Daoy (cell line): ENCODE measurements at regions not wholly inside any gene's neighbourhood (a gene's known extent, or its start where the extent isn't known, plus 50 kb on each side); places are given as distances from the start of the nearest gene placed in this dataset.

Experiments used
- DNase-seq: peaks from one replicate; pipeline ENCODE4 v3.0.0-alpha.2; 2015; ENCODE audit warnings: low read depth

DNA sequence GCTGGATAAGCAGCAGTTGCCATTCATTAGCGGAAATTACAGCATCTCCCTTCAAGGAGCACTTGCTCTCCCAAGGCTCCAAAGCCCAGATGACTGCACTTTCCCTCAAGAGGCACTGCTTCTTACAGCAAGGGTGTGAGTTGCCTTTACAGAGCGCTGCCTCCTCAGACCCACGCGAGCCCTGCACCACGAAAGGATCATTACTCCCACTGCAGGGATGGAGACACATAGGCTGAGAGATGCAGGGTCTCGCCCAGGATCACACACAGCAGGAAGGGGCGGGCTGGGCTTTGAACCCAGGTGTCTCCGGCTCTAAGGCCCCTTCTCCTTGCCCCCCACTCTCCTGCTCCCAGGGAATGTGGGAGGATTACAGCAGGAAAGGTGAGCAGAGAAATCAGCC lies 405.5 kb downstream of the MATN1 start:
- no peak for DNase-seq

DNA sequence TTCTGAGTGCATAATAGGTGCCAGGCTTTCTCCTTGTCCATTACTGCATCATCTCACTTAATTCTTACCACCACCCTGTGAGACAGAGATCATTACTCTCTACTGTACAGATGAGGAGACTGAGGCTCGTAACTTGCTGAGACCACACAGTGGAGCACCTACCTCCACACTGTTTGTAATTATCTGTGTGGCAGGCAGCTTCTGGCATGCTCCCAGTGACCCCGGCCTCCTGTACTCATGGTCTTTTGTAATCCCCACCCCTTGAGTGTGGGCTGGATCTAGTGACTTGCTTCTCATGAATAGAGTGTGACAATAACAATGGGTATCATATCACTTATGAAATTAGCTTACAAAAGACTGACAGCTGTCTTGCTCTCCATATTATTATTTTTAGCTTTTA lies 407.3 kb downstream of the MATN1 start:
- no peak for DNase-seq

DNA sequence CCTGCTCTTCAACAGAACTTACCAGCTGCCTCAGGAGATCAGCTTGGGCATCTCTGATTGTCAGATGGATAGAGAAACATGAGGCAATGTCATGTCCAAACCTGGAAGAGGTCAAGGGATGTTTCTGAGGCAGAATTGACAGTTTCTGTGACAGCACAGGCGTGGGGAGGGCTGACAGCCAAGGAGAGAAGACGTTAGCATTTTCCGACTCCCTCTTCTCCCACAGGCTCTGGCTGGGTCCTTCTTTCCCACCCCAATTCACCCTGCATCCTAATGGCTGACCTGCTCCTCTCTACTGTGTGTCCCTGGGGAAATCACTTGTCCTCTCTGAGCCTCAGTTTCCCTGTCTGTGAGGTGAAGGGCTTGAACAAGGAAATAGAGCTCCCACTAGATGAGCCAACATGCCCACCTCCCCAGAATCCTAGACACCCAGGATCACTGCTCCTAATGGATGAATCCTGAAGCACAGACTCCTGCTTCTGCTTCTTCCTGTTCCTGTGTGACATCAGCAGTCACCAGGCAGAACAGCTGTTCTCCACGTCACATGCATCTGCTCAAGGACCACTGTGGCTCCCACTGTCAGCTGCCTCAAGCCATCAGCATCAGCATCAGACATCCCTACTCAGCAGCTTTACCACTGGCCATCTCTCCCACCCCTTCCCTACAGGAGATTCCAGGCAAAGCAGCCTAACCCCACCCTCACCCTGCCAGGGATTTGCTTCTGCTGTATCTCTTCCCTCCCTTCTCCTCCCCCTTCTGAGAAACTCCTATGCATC lies 408.0 kb downstream of the MATN1 start:
- no peak for DNase-seq

- no peak for DNase-seq
These were observed 408.8 kb downstream of the MATN1 start for GRCh38 chr1:30314591-30314990.

GRCh38 chr1:30313584-30313983 lies 409.8 kb downstream of the MATN1 start:
- no peak for DNase-seq

- no peak for DNase-seq
These were observed 410.2 kb downstream of the MATN1 start for GRCh38 chr1:30313176-30313575.

DNA sequence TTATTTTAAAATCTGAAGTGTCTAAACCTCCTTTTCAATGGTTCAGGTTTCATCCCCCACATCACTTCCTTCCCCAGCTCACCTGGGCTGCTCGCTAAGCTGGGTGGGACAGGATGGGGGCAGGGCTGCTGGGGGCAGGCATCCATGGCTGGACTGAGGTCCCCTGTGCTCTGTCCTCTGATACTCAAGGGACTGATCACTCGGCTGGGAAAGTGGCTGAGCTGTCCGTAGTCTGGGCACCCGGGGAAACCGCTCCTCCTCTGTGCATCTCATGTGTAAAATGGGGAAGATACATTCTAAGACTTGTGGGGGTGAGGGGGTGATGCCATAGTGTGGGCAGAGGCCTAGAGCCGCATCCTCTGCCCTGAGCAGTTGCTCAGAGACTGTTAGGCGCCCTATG lies 411.2 kb downstream of the MATN1 start:
- no peak for DNase-seq

- DNase-seq = no peak
These were observed 411.6 kb downstream of the MATN1 start for GRCh38 chr1:30311749-30312148.

DNA sequence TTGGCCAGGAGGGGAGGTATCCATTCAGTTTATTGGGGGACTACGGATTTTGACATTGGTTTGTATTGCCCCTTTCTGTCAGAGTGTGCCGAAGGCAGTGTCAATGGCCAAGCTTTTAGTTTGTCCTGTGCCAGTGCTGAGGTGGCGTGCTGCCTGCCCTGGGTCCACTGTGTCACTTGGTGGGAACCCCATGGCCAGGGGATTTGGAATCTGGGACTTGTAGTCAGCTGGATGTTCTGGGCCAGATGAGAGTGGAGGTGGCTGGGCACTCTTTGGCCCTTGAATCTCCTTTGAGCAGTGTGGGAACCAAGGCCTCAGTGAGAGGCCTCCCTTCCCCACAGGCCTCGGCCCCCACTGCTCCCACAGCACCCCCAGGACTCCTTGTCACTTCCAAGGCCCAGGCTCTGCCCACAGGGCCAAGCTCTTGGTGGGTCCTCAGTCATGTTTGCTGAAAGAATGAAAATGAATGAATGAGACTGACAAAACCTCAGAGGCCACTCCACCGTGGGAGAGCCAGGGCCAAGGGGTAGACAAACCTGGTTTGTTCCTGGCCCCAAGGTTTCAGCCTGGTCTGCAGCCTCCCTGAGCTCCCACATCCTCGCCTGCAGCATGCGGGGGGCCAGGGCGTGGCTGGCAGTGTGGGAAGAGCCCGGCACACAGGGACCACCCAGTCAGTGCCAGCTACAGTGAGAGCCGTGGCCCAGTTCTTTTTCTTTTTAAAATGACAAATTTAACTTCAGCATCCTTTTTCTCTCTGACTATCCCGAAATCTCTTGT lies 412.2 kb downstream of the MATN1 start:
- DNase-seq = no peak

DNA sequence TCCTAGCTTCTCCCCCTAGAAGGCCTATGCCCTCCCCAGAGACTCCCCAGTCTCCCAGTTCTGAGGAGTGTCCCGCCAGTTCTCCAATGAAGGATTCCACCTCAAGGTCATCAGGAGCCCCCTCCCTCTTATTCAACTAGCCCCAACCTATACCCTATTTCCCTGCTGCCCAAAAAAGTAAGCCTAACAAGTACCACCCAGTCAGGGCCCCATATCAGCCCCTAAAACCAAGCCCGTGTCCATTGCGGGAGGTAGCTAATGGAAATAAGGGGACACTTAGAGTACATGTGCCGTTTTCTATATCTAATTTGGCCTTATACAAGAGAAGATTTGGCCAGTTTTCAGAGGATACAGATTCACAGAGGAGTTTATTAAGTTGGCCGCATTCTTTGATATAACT lies 416.2 kb downstream of the MATN1 start:
- DNase-seq = no peak

DNA sequence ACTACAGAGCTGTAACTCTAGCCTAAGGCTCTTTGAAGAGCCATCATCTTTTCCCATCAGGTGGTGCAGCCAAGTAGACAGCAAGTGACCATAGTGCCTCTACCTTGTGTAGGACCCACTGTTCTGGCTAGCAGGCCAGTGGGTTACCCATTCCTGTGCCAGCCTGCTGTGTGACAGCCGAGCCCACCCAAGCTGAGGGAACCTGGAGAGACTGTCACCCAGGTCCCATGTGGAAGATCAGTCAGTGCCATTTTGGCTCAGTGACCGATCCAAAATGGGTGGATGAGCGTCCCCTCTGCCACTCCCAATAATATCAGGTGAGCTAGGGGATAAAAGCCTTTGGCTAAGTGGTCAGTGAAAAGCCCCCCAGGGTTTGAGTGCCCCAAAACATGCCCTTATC lies 417.9 kb downstream of the MATN1 start:
- no peak for DNase-seq

DNA sequence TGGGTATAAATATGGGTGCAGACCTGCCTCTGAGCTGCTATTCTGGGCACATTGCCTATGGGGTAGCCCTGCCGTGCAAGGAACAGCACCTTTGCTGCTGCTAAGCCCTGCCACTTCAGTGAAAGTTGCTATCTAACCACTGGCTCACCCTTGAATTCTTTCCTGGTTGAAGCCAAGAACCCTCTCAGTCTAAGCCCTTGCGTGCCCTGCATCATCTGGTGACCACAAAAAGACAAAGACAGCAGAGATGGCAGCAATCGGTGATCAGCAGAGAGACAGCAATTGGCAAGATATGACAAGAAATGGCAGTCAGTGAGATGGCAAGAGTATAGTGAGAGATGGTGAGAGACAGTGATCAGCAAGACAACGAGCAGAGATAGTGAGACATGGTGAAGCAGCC lies 418.3 kb downstream of the MATN1 start:
- DNase-seq = no peak

DNA sequence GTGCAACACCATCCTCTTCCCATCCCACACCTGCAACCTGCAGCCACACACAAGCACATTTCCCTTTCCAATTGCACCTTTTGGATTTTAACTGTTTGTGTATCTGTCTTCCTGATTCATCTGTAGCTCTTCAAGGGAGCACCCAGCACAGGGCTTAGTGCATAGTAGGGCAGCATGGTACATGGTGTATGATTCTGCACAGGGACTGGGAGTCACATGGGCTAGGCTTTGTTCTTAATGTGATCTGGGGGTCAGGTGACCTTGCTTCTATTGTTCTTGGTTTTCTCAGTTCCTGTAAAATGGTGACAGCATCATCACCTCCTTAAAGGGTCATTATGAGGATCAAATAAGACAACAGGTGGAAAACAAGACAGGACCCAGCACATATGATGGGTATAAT lies 419.3 kb downstream of the MATN1 start:
- no peak for DNase-seq

GRCh38 chr1:30303387-30303786 lies 420.0 kb downstream of the MATN1 start:
- no peak for DNase-seq

- no peak for DNase-seq
These were observed 420.5 kb downstream of the MATN1 start for GRCh38 chr1:30302858-30303257.

DNA sequence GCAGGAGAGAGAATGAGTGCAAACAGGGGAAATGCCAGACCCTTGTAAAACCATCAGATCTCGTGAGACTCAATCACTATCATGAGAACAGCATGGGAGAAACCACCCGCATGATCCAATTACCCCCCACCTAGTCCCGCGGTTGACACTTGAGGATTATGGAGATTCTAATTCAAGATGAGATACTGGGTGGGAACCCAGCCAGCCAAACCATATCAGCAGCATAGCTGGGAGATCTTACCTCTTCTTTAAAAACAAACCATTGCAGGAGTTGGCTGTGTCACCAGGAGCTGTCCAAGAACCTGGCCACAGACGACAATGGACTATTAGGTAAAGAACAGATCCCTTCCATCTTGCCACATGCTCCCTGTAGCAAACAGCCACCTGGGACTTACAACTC lies 422.7 kb downstream of the MATN1 start:
- DNase-seq = no peak

GRCh38 chr1:30299393-30299792 lies 424.0 kb downstream of the MATN1 start:
- DNase-seq = no peak

- DNase-seq = no peak
These were observed 427.7 kb downstream of the MATN1 start for GRCh38 chr1:30295674-30296073.

- DNase-seq = no peak
These were observed 428.1 kb downstream of the MATN1 start for GRCh38 chr1:30295266-30295665.

- no peak for DNase-seq
These were observed 428.9 kb downstream of the MATN1 start for GRCh38 chr1:30294508-30294907.

DNA sequence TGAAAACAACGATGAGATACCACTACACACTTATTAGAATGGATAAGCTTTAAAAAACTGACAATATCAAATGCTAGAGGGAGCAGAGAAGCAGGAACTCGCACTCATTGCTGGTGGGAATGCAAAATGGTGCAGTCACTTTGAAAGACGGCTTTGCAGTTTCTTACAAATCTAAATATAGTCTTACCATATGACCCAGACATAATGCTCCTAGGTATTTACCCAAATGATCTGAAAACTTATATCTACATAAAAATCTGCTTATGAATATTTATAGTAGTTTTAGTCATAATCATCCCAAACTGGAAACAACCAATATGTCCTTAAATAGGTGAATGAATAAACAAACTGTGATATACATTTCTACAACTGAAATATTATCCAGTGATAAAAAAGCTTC lies 430.9 kb downstream of the MATN1 start:
- no peak for DNase-seq

DNA sequence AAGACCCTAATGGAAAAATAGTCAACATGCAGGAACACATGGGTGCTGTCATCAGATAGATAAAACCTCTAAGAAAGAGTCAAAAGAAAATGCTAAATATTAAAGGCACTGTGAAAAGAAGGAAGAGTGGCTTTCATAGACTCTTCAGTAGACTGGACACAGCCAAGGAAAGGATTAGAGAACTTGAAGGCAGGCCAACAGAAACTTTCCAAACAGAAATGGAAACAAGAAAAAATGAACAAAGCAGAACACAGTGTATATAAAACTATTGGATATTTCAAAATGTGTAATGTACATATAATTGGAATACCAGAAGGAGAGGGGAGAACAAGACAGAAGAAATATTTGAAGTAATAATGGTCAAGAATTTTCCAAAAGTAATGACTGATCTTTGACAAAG lies 431.9 kb downstream of the MATN1 start:
- DNase-seq = no peak

- DNase-seq = no peak
These were observed 432.8 kb downstream of the MATN1 start for GRCh38 chr1:30290581-30290980.

DNA sequence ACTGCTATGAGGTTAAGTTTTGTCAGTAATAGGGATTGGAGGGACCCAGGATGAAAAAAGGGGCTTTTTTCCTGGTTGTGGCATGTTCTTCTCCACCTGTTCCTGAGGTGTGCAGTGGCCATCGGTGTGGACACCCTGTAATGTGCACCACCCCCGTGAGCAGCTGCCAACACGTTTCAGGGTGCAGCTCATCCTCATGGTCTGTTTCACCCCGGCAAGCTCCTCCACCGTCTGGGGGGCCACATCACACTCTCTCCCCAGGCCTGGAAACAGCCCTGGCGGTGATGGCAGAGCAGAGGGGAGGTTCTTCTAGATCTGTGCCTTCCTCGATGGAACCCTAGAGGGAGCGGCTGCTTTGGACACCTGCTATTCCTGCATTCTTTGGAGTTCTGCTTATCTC lies 435.4 kb downstream of the MATN1 start:
- no peak for DNase-seq
